HEK293 (cell line): ENCODE measurements at regions not wholly inside any gene's neighbourhood (a gene's known extent, or its start where the extent isn't known, plus 50 kb on each side); places are given as distances from the start of the nearest gene placed in this dataset.

Experiments
- CTCF ChIA-PET: fragments of 350-600 bp; formaldehyde crosslinking; extraction: SDS; loops from one replicate; lab custom pipeline; 2021; ENCODE audit warnings: antibody characterized with exemption; lab: Yijun Ruan, JAX
- POLR2A ChIA-PET: fragments of 300-600 bp; formaldehyde crosslinking; extraction: SDS; loops from one replicate; lab custom pipeline; 2020; ENCODE audit warnings: antibody characterized with exemption, inconsistent platforms; lab: Yijun Ruan, JAX
- H3K27ac ChIP-seq: fragments of 200-500 bp; sonication (Bioruptor generic); 2 replicates; pipeline ENCODE4 v1.5.1; 2014; ENCODE audit warnings: low read depth, low read length, control low read depth, inconsistent platforms; ENCODE audit errors: extremely low read depth
- H3K36me3 ChIP-seq, 2 experiments: fragments of 200-500 bp in 1 of 2; sonication (Bioruptor generic) in 1 of 2; 1 replicate in 1 of 2; 2 replicates in 1 of 2; pipeline ENCODE4 v1.5.1; 2014 to 2017; ENCODE audit warnings: inconsistent platforms in 2 of 2, low read length in 2 of 2; ENCODE audit not compliant: control insufficient read depth in 2 of 2, insufficient read depth in 1 of 2
- H3K4me1 ChIP-seq: fragments of 200-500 bp; sonication (Bioruptor generic); 2 replicates; pipeline ENCODE4 v1.5.1; 2014; ENCODE audit warnings: mild to moderate bottlenecking, low read length, inconsistent platforms; ENCODE audit not compliant: control insufficient read depth, insufficient read depth
- H3K4me3 ChIP-seq: 2 replicates; pipeline ENCODE4 v1.5.1; 2011; ENCODE audit warnings: low read depth, mild to moderate bottlenecking, control low read depth, low read length, moderate library complexity
- H3K9me3 ChIP-seq: fragments of 200-500 bp; sonication (Bioruptor generic); 2 replicates; pipeline ENCODE4 v1.5.1; 2014; ENCODE audit warnings: low read depth, low read length, inconsistent platforms; ENCODE audit not compliant: control insufficient read depth, insufficient read depth
- BCL11A ChIP-seq: fragments of 450-650 bp; formaldehyde crosslinking; IDR thresholded peaks from 2 replicates; pipeline ENCODE4 v1.5.1; 2016; ENCODE audit warnings: low read depth, missing biosample characterization, missing genetic modification characterization
- HOXC10 ChIP-seq: sonication (generic); formaldehyde crosslinking; IDR thresholded peaks from 2 replicates; pipeline ENCODE4 v1.8.1; 2023; ENCODE audit warnings: mild to moderate bottlenecking, missing genetic modification reagents
- SALL2 ChIP-seq: fragments of 450-650 bp; formaldehyde crosslinking; IDR thresholded peaks from 2 replicates; pipeline ENCODE4 v1.5.0; 2017; ENCODE audit warnings: missing biosample characterization, mild to moderate bottlenecking, missing genetic modification characterization, borderline replicate concordance
- WT1 ChIP-seq: fragments of 450-650 bp; formaldehyde crosslinking; IDR thresholded peaks from 2 replicates; pipeline ENCODE4 v1.5.1; 2016; ENCODE audit warnings: missing biosample characterization, missing genetic modification characterization
- ZBTB48 ChIP-seq: fragments of 450-650 bp; formaldehyde crosslinking; IDR thresholded peaks from 2 replicates; pipeline ENCODE4 v1.5.1; 2016; ENCODE audit warnings: missing biosample characterization, missing genetic modification characterization
- ZBTB7A ChIP-seq: fragments of 450-650 bp; formaldehyde crosslinking; IDR thresholded peaks from 2 replicates; pipeline ENCODE4 v1.5.1; 2016; ENCODE audit warnings: low read depth, missing biosample characterization, missing genetic modification characterization
- ZIC2 ChIP-seq: fragments of 450-650 bp; formaldehyde crosslinking; IDR thresholded peaks from 2 replicates; pipeline ENCODE4 v1.5.1; 2016; ENCODE audit warnings: missing biosample characterization, missing genetic modification characterization
- ZNF112 ChIP-seq: fragments of 450-650 bp; formaldehyde crosslinking; IDR thresholded peaks from 2 replicates; pipeline ENCODE4 v1.5.0; 2017; ENCODE audit warnings: missing biosample characterization, missing genetic modification characterization
- ZNF140 ChIP-seq: fragments of 450-650 bp; formaldehyde crosslinking; IDR thresholded peaks from 2 replicates; pipeline ENCODE4 v1.5.1; 2016; ENCODE audit warnings: missing biosample characterization, missing genetic modification characterization
- ZNF214 ChIP-seq: fragments of 450-650 bp; formaldehyde crosslinking; IDR thresholded peaks from 2 replicates; pipeline ENCODE4 v1.5.1; 2017; ENCODE audit warnings: missing biosample characterization, mild to moderate bottlenecking, missing genetic modification characterization, borderline replicate concordance
- ZNF366 ChIP-seq: fragments of 450-650 bp; formaldehyde crosslinking; conservative IDR thresholded peaks from 2 replicates; pipeline ENCODE4 v1.5.1; 2016; ENCODE audit warnings: missing biosample characterization, missing genetic modification characterization
- ZNF423 ChIP-seq: fragments of 450-650 bp; formaldehyde crosslinking; IDR thresholded peaks from 2 replicates; pipeline ENCODE4 v1.5.1; 2016; ENCODE audit warnings: missing biosample characterization, missing genetic modification characterization
- ZNF433 ChIP-seq: fragments of 450-650 bp; formaldehyde crosslinking; IDR thresholded peaks from 2 replicates; pipeline ENCODE4 v1.5.1; 2016; ENCODE audit warnings: missing biosample characterization, missing genetic modification characterization, low read depth
- ZNF548 ChIP-seq: fragments of 450-650 bp; formaldehyde crosslinking; IDR thresholded peaks from 2 replicates; pipeline ENCODE4 v1.5.1; 2016; ENCODE audit warnings: missing biosample characterization, missing genetic modification characterization
- ZNF558 ChIP-seq: fragments of 450-650 bp; formaldehyde crosslinking; IDR thresholded peaks from 2 replicates; pipeline ENCODE4 v1.5.1; 2016; ENCODE audit warnings: missing biosample characterization, missing genetic modification characterization
- ZNF560 ChIP-seq: fragments of 450-650 bp; formaldehyde crosslinking; IDR thresholded peaks from 2 replicates; pipeline ENCODE4 v1.5.1; 2017; ENCODE audit warnings: missing biosample characterization, missing genetic modification characterization, borderline replicate concordance
- ZXDB ChIP-seq: fragments of 450-650 bp; formaldehyde crosslinking; IDR thresholded peaks from 2 replicates; pipeline ENCODE4 v1.5.1; 2016; ENCODE audit warnings: missing biosample characterization, missing genetic modification characterization
- TF ChIP-seq, protein P1 (sequence below): fragments of 450-650 bp; formaldehyde crosslinking; IDR thresholded peaks from 2 replicates; pipeline ENCODE4 v1.5.1; 2016; ENCODE audit warnings: missing biosample characterization, missing genetic modification characterization
- TF ChIP-seq, protein P2 (sequence below): fragments of 450-650 bp; IDR thresholded peaks from 2 replicates; pipeline ENCODE4 v1.5.1; 2018; ENCODE audit warnings: missing biosample characterization, mild to moderate bottlenecking, missing genetic modification characterization
- TF ChIP-seq, protein P3 (sequence below): fragments of 450-650 bp; formaldehyde crosslinking; optimal IDR thresholded peaks from 2 replicates; pipeline ENCODE3; 2016; ENCODE audit warnings: missing biosample characterization, mild to moderate bottlenecking, missing genetic modification characterization
- TF ChIP-seq, protein P4 (sequence below): fragments of 450-650 bp; formaldehyde crosslinking; IDR thresholded peaks from 2 replicates; pipeline ENCODE4 v1.5.1; 2016; ENCODE audit warnings: missing biosample characterization, missing genetic modification characterization
- TF ChIP-seq, protein P5 (sequence below): fragments of 450-650 bp; formaldehyde crosslinking; conservative IDR thresholded peaks from 2 replicates; pipeline ENCODE4 v1.5.1; 2016; ENCODE audit warnings: low read depth, missing biosample characterization, missing genetic modification characterization
- TF ChIP-seq, protein P6 (sequence below): fragments of 450-650 bp; formaldehyde crosslinking; IDR thresholded peaks from 2 replicates; pipeline ENCODE4 v1.5.1; 2016; ENCODE audit warnings: missing biosample characterization, missing genetic modification characterization
- TF ChIP-seq, protein P7 (sequence below): fragments of 450-650 bp; formaldehyde crosslinking; IDR thresholded peaks from 2 replicates; pipeline ENCODE4 v1.5.1; 2016; ENCODE audit warnings: missing biosample characterization, missing genetic modification characterization

DNA sequence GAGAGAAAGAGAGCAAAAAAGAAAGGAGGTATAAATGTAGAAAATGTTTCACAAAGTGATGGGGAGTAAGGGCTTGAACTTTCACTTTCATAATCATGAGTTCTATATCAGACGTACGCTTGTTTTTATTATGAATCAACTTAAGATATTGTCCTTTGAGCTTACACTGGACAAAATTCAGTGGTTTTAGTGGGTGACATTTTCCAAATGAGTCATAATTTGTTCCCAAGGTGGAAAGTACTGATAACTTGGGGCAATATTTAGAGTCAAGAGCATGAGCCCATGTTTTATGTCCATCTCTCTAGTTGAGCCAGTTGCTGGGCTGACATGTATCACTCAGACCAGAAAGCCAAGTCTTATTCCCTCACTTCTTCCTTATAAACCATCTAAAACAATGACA lies 161.6 kb downstream of the CHRM3 start:
- no peaks in the 10 kb centered on the region for H3K4me1 ChIP-seq
- ChIA-PET POLR2A (no interaction called here), CTCF (interaction anchor here (0.6 kb wide), 1 partner anchor 156 kb away, joined by 3 read pairs; no protein-coding TSS in a partner anchor)
- TF ChIP-seq ZNF214 (tag by site-specific recombination), result no peak
- no peak for TF ChIP-seq ZNF112 (tag by site-specific recombination)
- TF ChIP-seq ZNF560 (tag by site-specific recombination), result no peak
- no peak for TF ChIP-seq ZNF140 (tag by site-specific recombination)
- no peak for TF ChIP-seq HOXC10
- TF ChIP-seq ZNF366 (tag by site-specific recombination), result no peak
- no peak for TF ChIP-seq ZXDB (tag by site-specific recombination)
- no peak for TF ChIP-seq SALL2
- TF ChIP-seq, protein P1, sequence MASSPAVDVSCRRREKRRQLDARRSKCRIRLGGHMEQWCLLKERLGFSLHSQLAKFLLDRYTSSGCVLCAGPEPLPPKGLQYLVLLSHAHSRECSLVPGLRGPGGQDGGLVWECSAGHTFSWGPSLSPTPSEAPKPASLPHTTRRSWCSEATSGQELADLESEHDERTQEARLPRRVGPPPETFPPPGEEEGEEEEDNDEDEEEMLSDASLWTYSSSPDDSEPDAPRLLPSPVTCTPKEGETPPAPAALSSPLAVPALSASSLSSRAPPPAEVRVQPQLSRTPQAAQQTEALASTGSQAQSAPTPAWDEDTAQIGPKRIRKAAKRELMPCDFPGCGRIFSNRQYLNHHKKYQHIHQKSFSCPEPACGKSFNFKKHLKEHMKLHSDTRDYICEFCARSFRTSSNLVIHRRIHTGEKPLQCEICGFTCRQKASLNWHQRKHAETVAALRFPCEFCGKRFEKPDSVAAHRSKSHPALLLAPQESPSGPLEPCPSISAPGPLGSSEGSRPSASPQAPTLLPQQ (tag by site-specific recombination), result no peak
- no peak for TF ChIP-seq WT1 (tag by site-specific recombination)
- TF ChIP-seq ZNF558, result no peak
- no peak for TF ChIP-seq ZNF548 (tag by site-specific recombination)
- no peak for TF ChIP-seq BCL11A (tag by site-specific recombination)
- TF ChIP-seq ZBTB7A (tag by site-specific recombination), result no peak
- TF ChIP-seq ZBTB48 (tag by site-specific recombination), result no peak
- no peaks in the 10 kb centered on the region for H3K9me3 ChIP-seq
- no peaks in the 10 kb centered on the region for H3K36me3 ChIP-seq
- no peak overlapping the region for H3K4me3 ChIP-seq
- no peak overlapping the region for H3K27ac ChIP-seq

DNA sequence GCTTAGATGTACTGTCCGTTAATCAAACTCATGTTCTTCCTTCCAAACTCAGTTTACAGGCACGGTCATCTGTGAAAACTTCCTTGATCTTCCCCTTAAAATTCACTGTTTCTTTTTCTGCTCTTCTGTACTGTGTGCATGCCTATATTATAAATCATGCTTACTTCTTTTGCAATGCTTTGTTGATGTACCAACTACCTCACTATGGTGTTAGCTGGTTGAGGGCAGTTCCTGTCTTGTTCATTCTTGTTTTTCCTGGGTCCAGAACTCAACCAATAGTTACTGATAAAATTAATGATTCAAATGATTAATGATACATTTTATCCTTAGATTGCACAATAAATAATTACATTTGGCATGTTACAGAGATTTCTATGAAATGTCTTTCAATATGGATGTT lies 163.8 kb downstream of the CHRM3 start:
- TF ChIP-seq ZIC2 (tag by site-specific recombination) (no peak), ZNF560 (tag by site-specific recombination) (no peak), ZNF433 (tag by site-specific recombination) (no peak), ZNF423 (no peak)
- TF ChIP-seq, protein P2, sequence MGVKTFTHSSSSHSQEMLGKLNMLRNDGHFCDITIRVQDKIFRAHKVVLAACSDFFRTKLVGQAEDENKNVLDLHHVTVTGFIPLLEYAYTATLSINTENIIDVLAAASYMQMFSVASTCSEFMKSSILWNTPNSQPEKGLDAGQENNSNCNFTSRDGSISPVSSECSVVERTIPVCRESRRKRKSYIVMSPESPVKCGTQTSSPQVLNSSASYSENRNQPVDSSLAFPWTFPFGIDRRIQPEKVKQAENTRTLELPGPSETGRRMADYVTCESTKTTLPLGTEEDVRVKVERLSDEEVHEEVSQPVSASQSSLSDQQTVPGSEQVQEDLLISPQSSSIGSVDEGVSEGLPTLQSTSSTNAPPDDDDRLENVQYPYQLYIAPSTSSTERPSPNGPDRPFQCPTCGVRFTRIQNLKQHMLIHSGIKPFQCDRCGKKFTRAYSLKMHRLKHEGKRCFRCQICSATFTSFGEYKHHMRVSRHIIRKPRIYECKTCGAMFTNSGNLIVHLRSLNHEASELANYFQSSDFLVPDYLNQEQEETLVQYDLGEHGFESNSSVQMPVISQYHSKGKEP (tag by site-specific recombination), result no peak
- TF ChIP-seq, protein P3, sequence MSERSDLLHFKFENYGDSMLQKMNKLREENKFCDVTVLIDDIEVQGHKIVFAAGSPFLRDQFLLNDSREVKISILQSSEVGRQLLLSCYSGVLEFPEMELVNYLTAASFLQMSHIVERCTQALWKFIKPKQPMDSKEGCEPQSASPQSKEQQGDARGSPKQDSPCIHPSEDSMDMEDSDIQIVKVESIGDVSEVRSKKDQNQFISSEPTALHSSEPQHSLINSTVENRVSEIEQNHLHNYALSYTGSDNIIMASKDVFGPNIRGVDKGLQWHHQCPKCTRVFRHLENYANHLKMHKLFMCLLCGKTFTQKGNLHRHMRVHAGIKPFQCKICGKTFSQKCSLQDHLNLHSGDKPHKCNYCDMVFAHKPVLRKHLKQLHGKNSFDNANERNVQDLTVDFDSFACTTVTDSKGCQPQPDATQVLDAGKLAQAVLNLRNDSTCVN, result no peak
- TF ChIP-seq, protein P4, sequence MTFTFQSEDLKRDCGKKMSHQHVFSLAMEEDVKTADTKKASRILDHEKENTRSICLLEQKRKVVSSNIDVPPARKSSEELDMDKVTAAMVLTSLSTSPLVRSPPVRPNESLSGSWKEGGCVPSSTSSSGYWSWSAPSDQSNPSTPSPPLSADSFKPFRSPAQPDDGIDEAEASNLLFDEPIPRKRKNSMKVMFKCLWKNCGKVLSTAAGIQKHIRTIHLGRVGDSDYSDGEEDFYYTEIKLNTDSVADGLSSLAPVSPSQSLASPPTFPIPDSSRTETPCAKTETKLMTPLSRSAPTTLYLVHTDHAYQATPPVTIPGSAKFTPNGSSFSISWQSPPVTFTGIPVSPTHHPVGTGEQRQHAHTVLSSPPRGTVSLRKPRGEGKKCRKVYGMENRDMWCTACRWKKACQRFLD (tag by site-specific recombination), result no peak
- TF ChIP-seq, protein P5, sequence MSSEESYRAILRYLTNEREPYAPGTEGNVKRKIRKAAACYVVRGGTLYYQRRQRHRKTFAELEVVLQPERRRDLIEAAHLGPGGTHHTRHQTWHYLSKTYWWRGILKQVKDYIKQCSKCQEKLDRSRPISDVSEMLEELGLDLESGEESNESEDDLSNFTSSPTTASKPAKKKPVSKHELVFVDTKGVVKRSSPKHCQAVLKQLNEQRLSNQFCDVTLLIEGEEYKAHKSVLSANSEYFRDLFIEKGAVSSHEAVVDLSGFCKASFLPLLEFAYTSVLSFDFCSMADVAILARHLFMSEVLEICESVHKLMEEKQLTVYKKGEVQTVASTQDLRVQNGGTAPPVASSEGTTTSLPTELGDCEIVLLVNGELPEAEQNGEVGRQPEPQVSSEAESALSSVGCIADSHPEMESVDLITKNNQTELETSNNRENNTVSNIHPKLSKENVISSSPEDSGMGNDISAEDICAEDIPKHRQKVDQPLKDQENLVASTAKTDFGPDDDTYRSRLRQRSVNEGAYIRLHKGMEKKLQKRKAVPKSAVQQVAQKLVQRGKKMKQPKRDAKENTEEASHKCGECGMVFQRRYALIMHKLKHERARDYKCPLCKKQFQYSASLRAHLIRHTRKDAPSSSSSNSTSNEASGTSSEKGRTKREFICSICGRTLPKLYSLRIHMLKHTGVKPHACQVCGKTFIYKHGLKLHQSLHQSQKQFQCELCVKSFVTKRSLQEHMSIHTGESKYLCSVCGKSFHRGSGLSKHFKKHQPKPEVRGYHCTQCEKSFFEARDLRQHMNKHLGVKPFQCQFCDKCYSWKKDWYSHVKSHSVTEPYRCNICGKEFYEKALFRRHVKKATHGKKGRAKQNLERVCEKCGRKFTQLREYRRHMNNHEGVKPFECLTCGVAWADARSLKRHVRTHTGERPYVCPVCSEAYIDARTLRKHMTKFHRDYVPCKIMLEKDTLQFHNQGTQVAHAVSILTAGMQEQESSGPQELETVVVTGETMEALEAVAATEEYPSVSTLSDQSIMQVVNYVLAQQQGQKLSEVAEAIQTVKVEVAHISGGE (tag by site-specific recombination), result no peak
- TF ChIP-seq, protein P6, sequence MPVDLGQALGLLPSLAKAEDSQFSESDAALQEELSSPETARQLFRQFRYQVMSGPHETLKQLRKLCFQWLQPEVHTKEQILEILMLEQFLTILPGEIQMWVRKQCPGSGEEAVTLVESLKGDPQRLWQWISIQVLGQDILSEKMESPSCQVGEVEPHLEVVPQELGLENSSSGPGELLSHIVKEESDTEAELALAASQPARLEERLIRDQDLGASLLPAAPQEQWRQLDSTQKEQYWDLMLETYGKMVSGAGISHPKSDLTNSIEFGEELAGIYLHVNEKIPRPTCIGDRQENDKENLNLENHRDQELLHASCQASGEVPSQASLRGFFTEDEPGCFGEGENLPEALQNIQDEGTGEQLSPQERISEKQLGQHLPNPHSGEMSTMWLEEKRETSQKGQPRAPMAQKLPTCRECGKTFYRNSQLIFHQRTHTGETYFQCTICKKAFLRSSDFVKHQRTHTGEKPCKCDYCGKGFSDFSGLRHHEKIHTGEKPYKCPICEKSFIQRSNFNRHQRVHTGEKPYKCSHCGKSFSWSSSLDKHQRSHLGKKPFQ, result no peak
- TF ChIP-seq, protein P7, sequence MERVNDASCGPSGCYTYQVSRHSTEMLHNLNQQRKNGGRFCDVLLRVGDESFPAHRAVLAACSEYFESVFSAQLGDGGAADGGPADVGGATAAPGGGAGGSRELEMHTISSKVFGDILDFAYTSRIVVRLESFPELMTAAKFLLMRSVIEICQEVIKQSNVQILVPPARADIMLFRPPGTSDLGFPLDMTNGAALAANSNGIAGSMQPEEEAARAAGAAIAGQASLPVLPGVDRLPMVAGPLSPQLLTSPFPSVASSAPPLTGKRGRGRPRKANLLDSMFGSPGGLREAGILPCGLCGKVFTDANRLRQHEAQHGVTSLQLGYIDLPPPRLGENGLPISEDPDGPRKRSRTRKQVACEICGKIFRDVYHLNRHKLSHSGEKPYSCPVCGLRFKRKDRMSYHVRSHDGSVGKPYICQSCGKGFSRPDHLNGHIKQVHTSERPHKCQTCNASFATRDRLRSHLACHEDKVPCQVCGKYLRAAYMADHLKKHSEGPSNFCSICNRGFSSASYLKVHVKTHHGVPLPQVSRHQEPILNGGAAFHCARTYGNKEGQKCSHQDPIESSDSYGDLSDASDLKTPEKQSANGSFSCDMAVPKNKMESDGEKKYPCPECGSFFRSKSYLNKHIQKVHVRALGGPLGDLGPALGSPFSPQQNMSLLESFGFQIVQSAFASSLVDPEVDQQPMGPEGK (tag by site-specific recombination), result no peak
- CTCF ChIA-PET, result no interaction called here

More for the DNA sequence above, 163.8 kb downstream of the CHRM3 start:
- no peak overlapping the region for H3K27ac ChIP-seq
- H3K9me3 ChIP-seq, result no peaks in the 10 kb centered on the region
- POLR2A ChIA-PET, result no interaction called here
- H3K4me3 ChIP-seq, result no peak overlapping the region
- H3K36me3 ChIP-seq, result no peaks in the 10 kb centered on the region
- no peaks in the 10 kb centered on the region for H3K4me1 ChIP-seq
